Smooth muscle cell (in vitro differentiated cells): ENCODE measurements at regions not wholly inside any gene's neighbourhood (a gene's known extent, or its start where the extent isn't known, plus 50 kb on each side); places are given as distances from the start of the nearest gene placed in this dataset.
"Not testable (repeated sequence)": the region's sequence is repeated elsewhere in the genome, so short reads cannot be mapped to it uniquely, and the experiment has no call there.

Experiments used
- DNase-seq: peaks from one replicate; lab custom pipeline; 2025; ENCODE audit not compliant: unreplicated experiment; lab: John Stamatoyannopoulos, UW
- H2AFZ ChIP-seq: fragments of 200-600 bp; sonication (generic); 2 replicates; pipeline ENCODE4 v1.6.0; 2016; ENCODE audit warnings: antibody characterized with exemption, low read depth, mild to moderate bottlenecking
- H3F3A ChIP-seq: fragments of 200-600 bp; sonication (generic); 2 replicates; pipeline ENCODE4 v1.6.0; 2017; ENCODE audit warnings: antibody characterized with exemption, low read depth
- H3K27ac ChIP-seq: fragments of 200-600 bp; sonication (generic); 2 replicates; pipeline ENCODE4 v1.5.1; 2016; ENCODE audit warnings: low read depth, mild to moderate bottlenecking
- H3K27me3 ChIP-seq: fragments of 200-600 bp; sonication (generic); 2 replicates; pipeline ENCODE4 v1.6.1; 2016; ENCODE audit warnings: low read depth, mild to moderate bottlenecking
- H3K36me3 ChIP-seq: fragments of 200-600 bp; sonication (generic); 2 replicates; pipeline ENCODE4 v1.5.1; 2016; ENCODE audit warnings: low read depth
- H3K4me1 ChIP-seq: fragments of 200-600 bp; sonication (generic); 2 replicates; pipeline ENCODE4 v1.5.1; 2016; ENCODE audit warnings: low read depth
- H3K4me2 ChIP-seq: fragments of 200-600 bp; sonication (generic); 2 replicates; pipeline ENCODE4 v1.6.0; 2016; ENCODE audit warnings: mild to moderate bottlenecking
- H3K4me3 ChIP-seq: fragments of 200-600 bp; sonication (generic); 2 replicates; pipeline ENCODE4 v1.5.1; 2016; ENCODE audit warnings: mild to moderate bottlenecking
- H3K79me2 ChIP-seq: fragments of 200-600 bp; sonication (generic); 2 replicates; pipeline ENCODE4 v1.6.0; 2016; ENCODE audit warnings: low read depth, mild to moderate bottlenecking
- H3K9ac ChIP-seq: fragments of 200-600 bp; sonication (generic); 2 replicates; pipeline ENCODE4 v1.6.0; 2016; ENCODE audit warnings: low read depth
- H3K9me3 ChIP-seq: fragments of 200-600 bp; sonication (generic); replicated peaks from 2 replicates; pipeline ENCODE4 v1.5.1; 2016; ENCODE audit warnings: low read depth
- H4K20me1 ChIP-seq: fragments of 200-600 bp; sonication (generic); 2 replicates; pipeline ENCODE4 v1.6.0; 2016; ENCODE audit warnings: low read depth
- CTCF ChIP-seq: fragments of 200-600 bp; sonication (generic); IDR thresholded peaks from 2 replicates; pipeline ENCODE4 v1.5.1; 2017; ENCODE audit warnings: borderline replicate concordance, mild to moderate bottlenecking, antibody characterized with exemption; ENCODE audit not compliant: insufficient read depth, poor library complexity, severe bottlenecking
- WGBS: methylation state at CpG from one replicate; pipeline ENCODE4 v1.1.7; 2016; ENCODE audit warnings: low lambda C conversion rate; 5-methylcytosine and 5-hydroxymethylcytosine counted together

- no peak for DNase-seq
- no peaks in the 10 kb centered on the region for H3K79me2 ChIP-seq
- H3K27me3 ChIP-seq: no peaks in the 10 kb centered on the region
- TF ChIP-seq CTCF: peak; percentile 36
- no peak overlapping the region for H2AFZ ChIP-seq
- H3K36me3 ChIP-seq: no peaks in the 10 kb centered on the region
- H3K4me1 ChIP-seq: no peaks in the 10 kb centered on the region
- WGBS: 26% methylated on average over 4 of the region's 4 CpGs
- no peak overlapping the region for H3K4me2 ChIP-seq
- H3F3A ChIP-seq: no peaks in the 10 kb centered on the region
- H4K20me1 ChIP-seq: no peaks in the 10 kb centered on the region
- no peak overlapping the region for H3K4me3 ChIP-seq
- H3K27ac ChIP-seq: no peak overlapping the region
- H3K9me3 ChIP-seq: no peaks in the 10 kb centered on the region
- H3K9ac ChIP-seq: no peak overlapping the region
Measured at GRCh38 chrX:28177202-28177601, 196.0 kb upstream of the DCAF8L1 start.

- 79% methylated on average over 2 of the region's 2 CpGs for WGBS
- no peak overlapping the region for H3K4me2 ChIP-seq
- H3K36me3 ChIP-seq: no peaks in the 10 kb centered on the region
- no peaks in the 10 kb centered on the region for H3K9me3 ChIP-seq
- no peak for TF ChIP-seq CTCF
- H3F3A ChIP-seq: no peaks in the 10 kb centered on the region
- H3K9ac ChIP-seq: no peak overlapping the region
- no peak overlapping the region for H3K27ac ChIP-seq
- no peak for DNase-seq
- H3K4me3 ChIP-seq: no peak overlapping the region
- no peaks in the 10 kb centered on the region for H3K4me1 ChIP-seq
- H4K20me1 ChIP-seq: no peaks in the 10 kb centered on the region
- H3K79me2 ChIP-seq: no peaks in the 10 kb centered on the region
- H2AFZ ChIP-seq: no peak overlapping the region
- no peaks in the 10 kb centered on the region for H3K27me3 ChIP-seq
Measured at GRCh38 chrX:28170713-28171112, 189.5 kb upstream of the DCAF8L1 start.

DNA sequence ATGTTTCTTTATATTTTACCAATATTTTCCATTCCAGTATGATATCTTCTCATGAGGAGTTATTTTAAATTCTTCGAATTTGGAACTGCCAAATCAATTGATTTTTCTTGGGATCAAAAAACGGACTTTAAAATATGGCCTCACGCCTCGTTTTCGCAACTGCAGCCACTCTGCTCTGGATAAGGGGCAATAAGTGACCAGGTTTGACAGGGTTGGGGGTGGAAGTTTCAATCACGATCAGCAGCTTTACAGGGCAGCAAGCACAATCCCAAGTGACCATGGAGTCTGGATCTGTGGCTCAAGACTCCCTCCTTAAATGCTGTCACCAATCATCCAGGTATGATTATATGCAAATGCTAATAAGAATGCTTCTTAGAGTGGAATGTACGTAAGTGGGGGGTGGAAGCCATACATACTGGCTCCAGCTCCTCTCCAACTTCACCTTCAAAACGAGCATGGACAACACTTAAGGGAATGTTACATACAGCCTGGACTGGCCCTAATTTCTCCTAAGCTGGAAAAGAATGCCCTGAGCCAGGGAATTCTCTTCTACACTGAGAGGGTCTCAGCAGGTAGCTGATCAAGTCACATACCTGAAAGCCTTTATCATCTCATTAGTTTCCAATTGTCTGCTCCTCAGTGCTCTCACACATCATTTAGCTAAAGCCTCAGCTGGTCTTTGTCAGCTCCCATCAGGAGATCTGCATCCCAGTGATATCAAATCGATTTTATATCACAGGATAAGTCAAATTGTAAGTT, 176.9 kb upstream of the DCAF8L1 start:
- TF ChIP-seq CTCF: no peak
- H3K79me2 ChIP-seq: no peaks in the 10 kb centered on the region
- DNase-seq: no peak
- no peak overlapping the region for H3K27ac ChIP-seq
- H3K9ac ChIP-seq: no peak overlapping the region
- H4K20me1 ChIP-seq: no peaks in the 10 kb centered on the region
- no peaks in the 10 kb centered on the region for H3K27me3 ChIP-seq
- 63% methylated on average over 9 of the region's 9 CpGs for WGBS
- H2AFZ ChIP-seq: no peak overlapping the region
- no peaks in the 10 kb centered on the region for H3K9me3 ChIP-seq
- H3K4me2 ChIP-seq: no peak overlapping the region
- H3K4me3 ChIP-seq: no peak overlapping the region
- no peaks in the 10 kb centered on the region for H3F3A ChIP-seq
- H3K4me1 ChIP-seq: no peaks in the 10 kb centered on the region
- H3K36me3 ChIP-seq: no peaks in the 10 kb centered on the region

DNA sequence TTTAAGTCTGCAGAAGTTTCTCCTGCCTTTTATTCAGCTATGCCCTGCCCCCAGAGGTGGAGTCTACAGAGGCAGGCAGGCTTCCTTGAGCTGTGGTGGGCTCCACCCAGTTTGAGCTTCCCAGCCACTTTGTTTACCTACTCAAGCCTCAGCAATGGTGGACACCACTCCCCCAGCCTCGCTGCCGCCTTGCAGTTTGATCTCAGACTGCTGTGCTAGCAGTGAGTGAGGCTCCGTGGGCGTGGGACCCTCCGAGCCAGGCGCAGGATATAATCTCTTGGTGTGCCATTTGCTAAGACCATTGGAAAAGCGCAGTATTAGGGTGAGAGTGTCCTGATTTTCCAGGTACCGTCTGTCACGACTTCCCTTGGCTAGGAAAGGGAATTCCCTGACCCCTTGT, 171.0 kb upstream of the DCAF8L1 start:
- H3K79me2 ChIP-seq, H3K27ac ChIP-seq, H3K4me3 ChIP-seq, DNase-seq, H3K4me2 ChIP-seq, H3K36me3 ChIP-seq, H3K9ac ChIP-seq, H4K20me1 ChIP-seq, H3K27me3 ChIP-seq, H3F3A ChIP-seq, H3K9me3 ChIP-seq, H2AFZ ChIP-seq, H3K4me1 ChIP-seq: not testable (repeated sequence)
- WGBS: 79% methylated on average over 9 of the region's 9 CpGs
